NCI-H82 treated with DMSO at 0.1 percent for 48 hours (cell line): ENCODE measurements at regions not wholly inside any gene's neighbourhood (a gene's known extent, or its start where the extent isn't known, plus 50 kb on each side); places are given as distances from the start of the nearest gene placed in this dataset.
"Not testable (repeated sequence)": the region's sequence is repeated elsewhere in the genome, so short reads cannot be mapped to it uniquely, and the experiment has no call there.

ENCODE experiments used
- DNase-seq: peaks from one replicate; lab custom pipeline; 2025; ENCODE audit not compliant: unreplicated experiment; lab: John Stamatoyannopoulos, UW

DNA sequence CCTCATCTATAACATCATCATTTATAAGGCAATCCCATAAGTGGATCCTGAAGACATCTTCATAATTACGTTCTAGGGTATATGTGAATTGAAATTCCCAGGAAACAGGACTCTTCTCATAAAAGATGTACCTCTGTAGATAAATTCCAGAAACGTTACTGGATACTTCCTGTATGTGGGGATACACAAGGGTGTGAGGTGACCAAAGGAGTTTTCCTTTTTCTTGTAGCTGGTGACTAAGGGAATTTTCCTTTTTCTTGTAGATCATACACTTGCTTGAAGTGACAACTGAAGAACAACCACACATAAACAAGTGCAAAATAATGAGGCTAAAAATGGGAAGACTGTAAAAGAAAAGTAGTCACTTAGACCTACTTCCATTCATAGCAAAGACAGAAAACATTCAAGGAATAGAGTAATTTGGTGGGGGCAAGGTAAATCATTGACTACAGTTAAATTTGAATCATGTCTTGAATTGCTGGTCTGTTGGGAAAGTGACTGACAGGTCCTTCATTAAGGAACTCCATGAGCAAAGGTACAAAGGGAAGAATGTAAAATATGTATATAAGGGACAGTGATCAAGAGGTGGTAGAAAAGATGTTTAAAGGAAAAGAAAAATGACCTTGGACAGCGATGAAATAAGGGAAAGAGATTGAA is 53.2 kb upstream of the UBE2E3 start:
- DNase-seq = no peak

DNA sequence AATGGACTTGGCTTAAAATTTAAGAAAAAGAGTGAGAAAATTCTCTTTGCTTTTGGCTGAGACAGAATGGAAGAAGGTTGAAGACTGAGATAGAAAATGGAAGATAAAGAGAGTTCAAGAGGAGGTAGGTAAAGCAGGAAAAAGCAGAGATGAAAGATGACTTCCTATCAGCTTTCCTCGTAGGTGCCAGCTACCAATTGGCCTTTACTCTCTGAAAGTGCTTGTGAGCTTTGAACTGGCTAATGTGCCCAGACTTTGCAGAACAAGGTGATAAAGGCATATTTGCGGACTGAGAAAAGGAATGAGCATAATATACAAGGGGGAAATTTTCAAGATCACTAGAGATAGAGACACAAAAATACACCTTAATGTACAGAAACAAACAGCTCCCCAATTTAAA is 54.7 kb upstream of the UBE2E3 start:
- no peak for DNase-seq

DNA sequence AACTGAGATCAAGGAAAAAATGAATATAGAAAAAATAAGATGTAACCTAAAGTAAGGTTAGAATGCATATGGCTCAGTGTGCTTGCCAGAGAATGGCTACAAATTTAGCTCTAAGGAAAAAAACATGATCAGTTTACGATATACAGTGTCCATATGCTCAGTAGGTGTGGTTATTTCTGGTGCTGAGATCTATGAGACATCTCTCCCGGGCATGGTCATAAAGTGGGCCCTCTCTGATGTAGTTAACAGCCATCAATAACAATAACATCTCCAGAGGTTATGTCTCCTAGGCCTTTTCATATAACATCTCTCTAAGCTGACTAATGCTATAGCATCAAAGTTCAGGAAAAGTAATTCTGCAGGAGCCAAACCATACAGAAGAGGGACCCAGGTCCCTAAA is 56.3 kb upstream of the UBE2E3 start:
- DNase-seq = no peak

DNA sequence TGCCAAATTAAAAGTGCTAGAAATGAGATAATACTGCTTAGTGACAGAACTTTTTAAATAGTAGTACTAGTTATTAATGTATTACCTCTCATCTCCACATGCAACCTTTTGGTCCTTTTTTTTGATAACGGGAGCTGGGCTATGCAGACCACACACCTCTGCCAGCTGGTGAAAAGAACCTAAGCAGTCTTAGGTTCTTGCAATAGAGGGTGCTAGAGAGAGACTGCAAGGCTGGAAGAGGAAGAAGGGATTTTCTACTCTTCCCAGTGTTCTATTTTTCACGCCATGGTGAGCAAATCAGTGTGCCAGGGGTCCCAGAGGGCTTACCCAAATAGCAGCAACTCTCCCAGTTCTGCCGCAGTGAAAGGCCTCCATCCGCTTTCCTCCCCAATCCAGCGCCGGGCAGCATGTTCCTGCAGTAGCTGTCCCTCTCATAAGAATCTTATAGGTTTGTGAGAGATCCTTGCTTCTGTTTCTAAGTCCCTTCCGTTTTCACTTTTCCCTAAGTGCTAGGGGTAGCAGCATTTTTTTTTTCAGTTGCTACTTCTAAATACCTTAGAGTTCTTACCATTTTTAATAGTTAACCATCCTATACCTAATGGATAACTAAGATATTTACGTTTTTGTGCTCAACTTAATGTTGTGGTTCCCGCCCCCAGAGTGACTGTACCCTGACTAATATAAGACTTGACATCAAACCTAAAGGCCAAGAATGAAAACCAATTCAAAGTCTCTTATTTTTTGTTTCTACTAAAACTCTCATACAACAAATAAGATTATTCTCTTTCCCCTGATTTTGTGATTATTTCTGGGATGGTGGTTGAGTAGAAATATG is 69.4 kb upstream of the UBE2E3 start:
- no peak for DNase-seq

DNA sequence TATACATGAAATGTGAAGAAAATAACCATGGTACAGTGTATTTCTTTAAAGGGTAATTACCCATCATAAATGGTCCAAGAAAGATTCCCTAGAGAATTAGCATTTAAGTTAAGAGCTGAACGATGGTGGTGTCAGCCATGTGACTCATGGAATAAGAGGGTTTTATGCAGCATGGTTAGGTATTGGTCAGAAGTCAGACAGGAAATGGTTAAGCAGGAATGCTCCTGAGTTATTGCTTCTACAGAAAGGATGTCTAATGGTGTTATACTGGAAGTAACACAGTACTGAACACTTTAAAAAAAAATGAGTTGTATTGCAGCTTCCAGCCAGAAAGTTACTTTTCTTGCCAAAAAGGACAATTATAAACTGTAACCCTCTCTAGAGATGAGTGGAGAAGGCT is 72.7 kb upstream of the UBE2E3 start:
- DNase-seq = no peak

DNA sequence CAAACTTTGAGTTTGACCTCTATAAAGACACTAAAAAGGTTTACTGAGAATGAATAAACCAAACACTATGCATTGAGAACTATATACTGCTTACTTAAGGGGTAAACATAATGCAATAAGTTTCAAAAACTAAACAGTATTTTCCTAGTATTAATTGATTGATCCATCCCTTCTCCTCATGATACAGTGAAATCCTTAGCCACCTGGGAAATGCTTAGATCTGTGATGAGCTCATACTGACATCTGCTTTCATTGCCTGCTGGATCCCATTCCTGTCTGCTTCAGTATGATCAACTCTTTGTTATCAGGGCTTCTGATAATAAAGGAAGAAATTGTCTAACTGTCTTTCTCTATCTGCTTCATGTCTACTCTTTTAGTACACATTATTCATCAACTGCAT is 74.9 kb upstream of the UBE2E3 start:
- no peak for DNase-seq

DNA sequence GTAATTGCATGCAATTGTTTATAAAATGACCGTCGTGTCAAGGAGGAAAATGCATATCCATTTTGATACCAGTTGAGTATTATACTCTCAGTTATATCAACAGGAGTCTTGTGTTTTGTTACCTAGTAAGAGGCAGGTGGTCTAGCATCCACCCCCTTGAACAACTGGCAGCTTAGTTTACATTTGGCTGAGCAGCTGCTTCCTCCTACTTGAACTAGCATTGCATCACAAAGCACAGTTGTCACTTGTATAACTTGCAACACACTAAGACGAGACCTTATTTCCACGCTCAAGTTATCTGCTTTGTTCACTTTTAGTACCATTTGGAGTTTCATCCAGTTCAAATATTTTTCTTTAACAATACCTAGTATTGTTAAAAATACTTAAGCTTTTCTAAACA is 75.4 kb upstream of the UBE2E3 start:
- peak; percentile 6 for DNase-seq

DNA sequence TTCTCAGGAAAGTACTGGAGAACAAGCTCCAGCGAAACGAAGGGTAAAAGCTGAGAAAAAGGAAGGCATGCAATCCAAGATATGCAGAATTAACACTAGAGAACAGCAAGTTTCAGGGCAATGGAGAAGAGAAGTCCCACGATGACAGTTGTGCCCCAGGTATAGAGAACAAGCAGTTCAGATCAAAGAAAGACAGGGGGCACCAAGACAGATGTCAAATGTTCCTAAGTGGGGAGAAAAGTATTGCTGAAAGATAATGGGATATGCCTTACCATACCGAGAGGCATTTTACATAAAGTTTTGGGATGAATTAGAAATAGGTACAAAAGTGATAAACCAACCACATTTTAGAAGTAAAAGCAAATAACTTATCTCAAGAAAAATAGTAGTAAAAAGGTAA is 79.1 kb upstream of the UBE2E3 start:
- no peak for DNase-seq

DNA sequence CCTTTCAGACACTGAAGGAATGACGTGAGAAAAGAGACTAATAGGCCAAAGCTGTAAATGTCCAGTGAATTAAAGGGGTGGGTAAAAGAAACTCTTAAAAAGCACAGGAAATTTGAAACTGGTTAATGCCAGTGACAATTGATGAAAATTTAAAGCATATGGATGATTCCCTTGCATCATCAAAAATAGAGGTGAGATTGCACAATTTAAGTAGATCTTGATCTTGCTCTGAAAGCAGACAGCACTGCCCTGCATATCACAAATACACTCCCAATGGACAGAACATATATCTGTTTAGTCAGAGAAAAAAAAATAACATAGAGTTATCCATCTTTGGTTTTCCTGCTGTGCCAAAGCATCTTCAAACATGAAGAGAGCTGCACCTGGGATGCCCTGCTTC is 86.7 kb upstream of the UBE2E3 start:
- no peak for DNase-seq

DNA sequence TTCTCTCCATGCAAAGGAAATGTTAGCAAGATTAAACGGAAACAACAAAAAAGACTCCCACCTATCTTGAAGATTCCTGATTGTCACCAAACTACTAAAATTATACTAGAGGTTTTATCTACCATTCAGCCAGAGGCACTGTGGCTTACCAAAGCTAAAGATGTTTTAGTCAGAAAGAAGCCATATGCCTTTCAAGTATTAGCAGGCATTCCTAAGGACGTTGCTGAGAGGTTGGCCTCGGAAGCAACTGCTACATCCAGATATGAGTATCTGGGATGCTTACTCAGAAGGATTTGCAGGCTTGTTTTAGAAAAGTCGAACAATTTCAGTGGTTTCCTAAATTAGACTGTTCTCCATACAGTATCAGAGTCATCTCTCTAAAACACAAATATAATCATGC is 88.3 kb upstream of the UBE2E3 start:
- DNase-seq = no peak

DNA sequence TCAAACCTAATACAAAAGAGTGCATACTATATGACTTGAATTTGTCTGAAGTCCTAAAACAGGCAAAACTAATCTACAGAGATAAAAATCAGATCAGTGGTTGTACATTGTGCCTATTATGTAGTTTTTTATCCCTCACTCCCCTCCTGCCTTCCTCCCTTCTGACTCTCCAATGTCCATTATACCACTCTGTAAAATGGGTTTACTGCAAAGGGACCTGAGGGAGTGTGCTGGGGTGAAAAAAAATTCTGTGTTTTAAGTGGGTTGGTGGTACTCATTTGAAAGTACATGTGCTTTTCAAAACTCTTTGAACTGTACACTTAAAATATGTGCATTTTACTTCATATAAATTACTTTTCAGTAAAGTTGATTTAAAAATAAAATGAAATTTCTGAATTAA is 89.0 kb upstream of the UBE2E3 start:
- DNase-seq = no peak

DNA sequence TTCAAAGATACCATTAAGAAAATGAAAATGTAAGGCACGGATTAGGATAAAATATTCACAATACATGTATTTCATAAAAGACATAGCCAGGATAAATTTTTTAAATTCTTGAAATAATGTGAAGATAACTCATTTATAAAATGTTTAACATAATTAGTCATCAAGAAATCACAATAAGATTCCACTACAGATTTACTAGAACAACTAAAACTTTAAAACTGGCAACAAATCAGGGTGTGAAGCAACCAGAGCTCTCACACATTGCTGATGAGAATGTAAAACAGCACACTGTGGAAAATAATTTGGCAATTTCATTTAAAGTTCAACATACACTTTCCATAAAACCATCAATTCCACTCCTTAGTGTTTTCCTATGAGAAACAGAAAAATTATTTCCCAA is 89.6 kb upstream of the UBE2E3 start:
- no peak for DNase-seq

DNA sequence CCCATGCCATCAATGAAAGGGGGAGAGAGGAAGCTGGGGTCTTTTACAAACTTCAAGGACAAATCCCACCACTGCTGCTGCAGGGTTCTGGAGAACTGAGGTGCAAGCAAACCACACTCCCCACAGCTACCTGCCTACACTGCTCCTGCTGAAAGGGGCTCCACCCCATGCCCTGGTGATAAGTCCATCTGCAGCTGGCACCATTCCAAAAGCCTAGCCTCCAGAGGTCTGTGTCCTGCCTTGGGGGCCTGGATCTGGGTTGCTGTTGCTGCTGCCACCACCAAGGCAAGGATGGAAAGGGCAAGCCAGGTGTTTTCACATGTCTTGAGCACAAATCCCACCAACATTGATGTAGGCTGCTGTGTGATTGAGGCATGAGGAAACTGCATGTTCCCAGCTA is 97.4 kb upstream of the UBE2E3 start:
- DNase-seq = no peak

DNA sequence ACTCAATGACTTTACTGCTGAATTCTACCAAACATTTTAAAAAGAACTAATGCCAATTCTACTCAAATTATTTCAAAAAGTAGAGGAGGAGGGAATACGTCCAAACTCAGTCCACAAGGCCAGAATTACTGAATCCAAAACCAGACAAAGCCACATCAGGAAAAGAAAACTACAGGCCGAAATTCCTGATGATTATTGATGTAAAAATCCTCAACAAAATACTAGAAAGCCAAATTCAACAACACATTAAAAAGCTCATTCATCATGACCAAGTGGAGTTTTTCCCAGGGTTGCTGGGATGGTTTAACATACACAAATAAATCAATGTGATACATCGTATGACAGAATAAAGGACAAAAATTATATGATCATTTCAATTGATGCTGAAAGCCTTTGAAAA is 103.9 kb upstream of the UBE2E3 start:
- no peak for DNase-seq

DNA sequence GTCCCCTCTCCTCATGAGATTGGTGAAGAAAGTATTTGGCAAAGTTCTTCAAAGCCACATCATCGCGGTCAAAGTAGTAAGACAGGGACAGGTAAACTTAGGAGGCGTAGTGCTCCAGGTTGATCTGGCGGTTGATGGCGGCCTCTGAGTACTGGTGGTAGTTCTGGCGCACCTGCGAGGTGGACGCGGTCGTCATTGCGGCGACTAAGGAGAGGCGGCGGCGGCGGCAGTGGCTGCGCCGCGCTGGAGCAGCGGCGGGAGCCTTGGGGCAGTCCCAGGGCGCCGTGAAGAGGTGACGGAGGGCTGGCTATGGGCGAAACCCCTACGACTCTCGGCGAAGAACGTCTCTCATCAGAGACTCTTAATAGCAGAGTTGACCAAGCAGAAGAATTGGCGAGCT is 107.2 kb upstream of the UBE2E3 start:
- DNase-seq = no peak

DNA sequence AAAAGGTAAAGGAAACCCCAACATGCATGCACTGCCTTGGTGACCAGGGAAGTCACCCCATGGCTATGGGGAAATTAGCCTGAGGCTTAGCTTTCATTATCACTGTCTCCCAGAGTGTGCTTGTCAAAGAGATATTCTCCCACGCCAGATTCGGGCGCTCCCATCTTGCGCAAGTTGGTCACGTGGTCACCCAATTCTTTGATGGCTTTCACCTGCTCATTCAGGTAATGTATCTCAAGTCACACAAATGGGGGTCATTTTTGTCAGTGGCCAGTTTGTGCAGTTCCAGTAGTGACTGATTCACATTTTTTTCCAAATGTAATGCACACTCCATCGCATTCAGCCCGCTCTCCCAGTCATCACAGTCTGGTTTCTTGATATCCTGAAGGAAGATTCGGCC is 107.6 kb upstream of the UBE2E3 start:
- DNase-seq = not testable (repeated sequence)

DNA sequence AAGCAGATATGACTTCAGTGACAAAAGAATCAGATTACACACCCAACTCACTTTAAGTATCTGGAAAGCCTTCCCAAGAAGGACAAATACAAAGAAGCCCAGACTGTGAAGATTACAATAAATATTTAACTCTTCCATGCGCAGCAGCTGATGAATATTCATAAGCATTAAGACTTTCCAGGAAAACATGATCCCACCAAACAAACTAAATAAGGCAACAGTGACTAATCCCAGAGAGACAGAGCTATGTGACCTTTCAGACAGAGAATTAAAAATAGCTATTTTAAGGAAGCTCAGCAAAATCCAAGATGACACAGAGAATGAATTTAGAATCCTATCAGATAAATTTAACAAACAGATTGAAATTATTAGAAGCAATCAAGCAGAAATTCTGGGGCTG is 108.2 kb upstream of the UBE2E3 start:
- no peak for DNase-seq

DNA sequence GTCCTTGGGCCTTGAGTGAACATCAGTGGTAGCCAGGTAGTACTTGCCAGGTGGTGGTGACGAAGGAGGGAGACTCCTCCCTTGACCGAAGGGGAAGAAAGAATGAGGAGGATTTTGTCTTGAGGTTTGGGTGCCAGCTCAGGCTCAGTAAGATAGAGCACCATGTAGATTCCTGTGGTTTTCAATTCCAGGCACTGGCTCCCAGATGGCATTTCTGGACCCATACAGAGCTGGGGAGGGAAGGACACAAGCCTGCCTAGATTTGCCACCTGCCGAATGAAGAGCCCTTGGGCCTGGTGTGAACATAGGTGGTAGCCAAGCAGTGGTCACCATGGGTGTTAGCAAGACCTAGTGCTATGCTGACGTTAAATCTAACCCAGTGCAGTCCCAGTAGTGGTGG is 108.8 kb upstream of the UBE2E3 start:
- DNase-seq = no peak

DNA sequence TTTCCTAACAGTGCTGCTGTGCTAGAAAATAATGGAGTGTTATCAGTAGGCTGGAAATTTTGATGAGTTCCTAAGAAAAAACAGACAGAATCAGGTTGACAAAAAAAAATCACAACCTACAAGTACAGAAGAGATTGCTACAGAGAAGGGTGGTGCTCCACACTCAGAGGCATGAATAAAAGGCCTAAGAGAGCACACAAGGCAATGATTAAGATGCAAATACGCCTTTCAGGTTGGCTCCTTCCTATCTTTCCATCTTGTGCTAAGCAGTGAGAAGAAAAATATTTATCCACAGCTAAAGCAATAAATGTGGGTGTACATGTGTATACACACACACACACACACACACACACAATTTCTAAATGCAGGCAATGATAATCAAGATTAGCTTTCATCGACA is 130.6 kb upstream of the UBE2E3 start:
- no peak for DNase-seq

DNA sequence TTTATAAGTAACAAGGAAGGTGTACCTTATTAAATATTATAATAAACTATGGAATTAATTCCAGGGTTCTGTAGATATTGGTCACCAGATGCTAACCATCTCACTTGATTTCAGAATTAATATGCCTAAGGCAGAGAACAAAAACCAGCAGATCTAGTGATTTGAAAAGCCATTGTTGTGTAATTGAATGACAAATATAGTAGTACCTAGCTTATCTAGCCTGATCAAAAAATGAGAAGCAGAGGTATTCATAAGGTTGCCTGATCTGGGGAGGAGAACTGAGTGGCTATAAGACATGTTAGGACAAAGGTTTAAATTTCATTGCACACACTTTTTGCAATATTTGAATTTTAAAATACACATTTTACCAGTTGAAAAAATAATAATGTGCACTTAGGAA is 132.0 kb upstream of the UBE2E3 start:
- no peak for DNase-seq

DNA sequence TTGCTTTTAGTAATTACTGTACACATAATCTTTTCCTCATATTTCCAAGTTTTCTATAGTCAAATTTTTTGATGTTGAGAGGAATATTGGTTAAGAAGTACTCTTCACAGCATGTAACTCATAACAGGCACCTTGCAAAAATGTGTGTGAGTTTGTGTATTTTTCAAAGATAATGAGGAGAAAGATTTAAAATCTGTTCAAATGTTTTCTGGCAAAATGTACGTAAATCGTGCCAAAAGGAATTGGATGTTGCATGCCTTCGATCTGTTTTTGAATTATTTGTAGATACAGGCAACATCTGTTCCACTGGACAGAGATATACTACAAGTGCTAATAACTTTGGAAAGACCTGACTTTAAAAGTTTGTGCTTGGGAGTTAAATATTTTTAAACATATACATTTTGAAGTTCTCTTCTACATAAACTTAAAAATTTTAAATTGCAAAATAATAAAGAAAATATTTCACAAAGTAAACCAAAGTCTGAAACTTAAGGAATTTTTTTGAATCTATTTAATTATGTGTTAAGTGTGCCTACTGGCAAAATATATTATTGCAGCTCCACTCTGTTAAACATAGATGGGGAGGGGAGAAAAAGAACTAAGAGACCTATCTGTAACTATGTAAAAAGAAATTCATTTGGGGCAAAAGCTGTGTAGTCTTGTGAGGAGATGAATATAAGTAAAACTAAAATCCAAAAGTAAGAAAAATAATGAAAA is 133.5 kb upstream of the UBE2E3 start:
- no peak for DNase-seq

DNA sequence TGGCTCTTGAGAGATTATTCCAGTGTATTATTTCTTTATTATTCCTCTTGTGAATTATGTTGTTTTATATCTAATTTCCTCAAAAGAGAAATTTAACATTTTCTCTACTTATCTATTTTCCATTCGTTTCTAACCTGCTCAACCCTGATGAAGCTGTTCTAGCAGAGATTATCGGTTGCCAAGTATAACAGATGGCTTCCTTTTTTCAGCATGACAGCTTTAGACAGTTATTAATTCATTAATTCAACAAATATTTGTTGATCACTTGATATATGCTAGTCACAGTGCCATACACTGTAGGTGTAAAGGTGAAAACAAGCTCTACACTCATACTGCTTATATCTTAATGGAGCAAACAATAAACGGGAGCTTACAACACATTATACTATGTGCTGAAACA is 137.9 kb upstream of the UBE2E3 start:
- no peak for DNase-seq
